Ascending aorta (tissue), 2 donors: ENCODE measurements at regions not wholly inside any gene's neighbourhood (a gene's known extent, or its start where the extent isn't known, plus 50 kb on each side); places are given as distances from the start of the nearest gene placed in this dataset.

Source experiments
- DNase-seq, 2 donors: peaks; one replicate each; pipeline ENCODE4 v3.0.0-alpha.2; 2019; ENCODE audit warnings: low spot score in 2 of 2
- H3K27ac ChIP-seq, 2 donors: fragments of 200-600 bp; sonication (generic); one replicate each; pipeline ENCODE4 v1.5.1; 2016 to 2017; ENCODE audit warnings: mild to moderate bottlenecking in 1 of 2
- H3K27me3 ChIP-seq: fragments of 200-600 bp; sonication (generic); one replicate; pipeline ENCODE4 v1.5.1; 2017
- H3K36me3 ChIP-seq, 2 donors: fragments of 200-600 bp; sonication (generic); one replicate each; pipeline ENCODE4 v1.5.1; 2016
- H3K4me1 ChIP-seq, 2 donors: fragments of 200-600 bp; sonication (generic); one replicate each; pipeline ENCODE4 v1.5.1; 2016 to 2017; ENCODE audit warnings: mild to moderate bottlenecking in 1 of 2
- H3K4me3 ChIP-seq, 2 donors: fragments of 200-600 bp; sonication (generic); one replicate each; pipeline ENCODE4 v1.5.1; 2016 to 2017; ENCODE audit warnings: mild to moderate bottlenecking in 1 of 2
- H3K9me3 ChIP-seq, 2 donors: fragments of 200-600 bp; sonication (generic); one replicate each; pipeline ENCODE4 v1.5.1; 2016
- intact Hi-C: fragments of 100-400 bp; cut with DNase I; formaldehyde crosslinking; loops from one replicate; pipeline ENCODE4 v1.15.1; 2023
- TF ChIP-seq, protein P1 (sequence below), 3 experiments: fragments of 200-600 bp in 2 of 3; fragments of 450-650 bp in 1 of 3; sonication (generic) in 2 of 3; IDR thresholded peaks; one replicate each; pipeline ENCODE4 v1.5.1; 2016 to 2019; ENCODE audit warnings: antibody characterized with exemption in 3 of 3, mild to moderate bottlenecking in 1 of 3, moderate library complexity in 1 of 3

DNA sequence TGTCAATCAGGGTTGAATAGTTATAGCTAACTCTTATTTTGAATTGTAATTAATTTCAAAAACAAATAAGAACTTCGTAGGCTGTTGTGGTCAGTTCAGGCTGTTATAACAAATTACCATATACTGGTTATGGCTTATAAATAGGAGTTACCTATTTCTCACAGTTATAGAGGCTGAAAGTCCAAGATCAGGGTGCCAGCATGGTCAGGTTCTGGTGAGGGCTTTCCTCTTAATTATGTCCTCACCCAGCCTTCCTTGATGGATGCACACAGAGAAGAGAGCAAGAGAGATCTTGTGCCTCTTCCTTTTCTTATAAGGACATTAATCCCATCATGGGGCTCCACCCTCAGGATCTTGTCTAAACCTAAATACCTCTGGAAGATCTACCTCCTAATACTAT lies 265.9 kb upstream of the SUCLG2 start:
- intact Hi-C loops: no loop called here
- no peak for DNase-seq

DNA sequence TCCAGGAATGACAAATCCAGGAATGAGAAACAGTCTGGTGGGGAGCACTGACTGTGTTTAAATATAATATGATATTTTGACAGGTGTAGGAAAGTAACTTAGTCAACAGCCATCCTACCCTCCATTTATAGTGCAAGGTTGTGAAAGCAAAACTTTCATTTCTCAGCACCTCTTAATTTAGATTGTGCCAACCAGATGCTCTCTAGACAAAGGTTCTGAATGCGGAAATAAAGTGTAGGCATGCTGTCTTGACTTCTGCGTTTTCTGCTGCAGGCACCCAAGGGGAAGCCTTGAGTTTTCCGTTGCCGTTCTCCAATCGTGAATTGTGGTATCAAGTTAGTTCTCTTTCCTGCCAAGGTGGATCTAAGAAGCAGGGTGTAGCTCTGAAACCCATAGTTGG lies 261.9 kb upstream of the SUCLG2 start:
- TF ChIP-seq, protein P1, sequence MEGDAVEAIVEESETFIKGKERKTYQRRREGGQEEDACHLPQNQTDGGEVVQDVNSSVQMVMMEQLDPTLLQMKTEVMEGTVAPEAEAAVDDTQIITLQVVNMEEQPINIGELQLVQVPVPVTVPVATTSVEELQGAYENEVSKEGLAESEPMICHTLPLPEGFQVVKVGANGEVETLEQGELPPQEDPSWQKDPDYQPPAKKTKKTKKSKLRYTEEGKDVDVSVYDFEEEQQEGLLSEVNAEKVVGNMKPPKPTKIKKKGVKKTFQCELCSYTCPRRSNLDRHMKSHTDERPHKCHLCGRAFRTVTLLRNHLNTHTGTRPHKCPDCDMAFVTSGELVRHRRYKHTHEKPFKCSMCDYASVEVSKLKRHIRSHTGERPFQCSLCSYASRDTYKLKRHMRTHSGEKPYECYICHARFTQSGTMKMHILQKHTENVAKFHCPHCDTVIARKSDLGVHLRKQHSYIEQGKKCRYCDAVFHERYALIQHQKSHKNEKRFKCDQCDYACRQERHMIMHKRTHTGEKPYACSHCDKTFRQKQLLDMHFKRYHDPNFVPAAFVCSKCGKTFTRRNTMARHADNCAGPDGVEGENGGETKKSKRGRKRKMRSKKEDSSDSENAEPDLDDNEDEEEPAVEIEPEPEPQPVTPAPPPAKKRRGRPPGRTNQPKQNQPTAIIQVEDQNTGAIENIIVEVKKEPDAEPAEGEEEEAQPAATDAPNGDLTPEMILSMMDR (IDR thresholded peaks at IDR 0.05): no peak
- intact Hi-C loops: no loop called here
- no peak for DNase-seq
- no peaks in the 10 kb centered on the region for H3K36me3 ChIP-seq
- H3K27ac ChIP-seq: no peak overlapping the region
- no peaks in the 10 kb centered on the region for H3K27me3 ChIP-seq
- no peaks in the 10 kb centered on the region for H3K4me1 ChIP-seq
- H3K4me3 ChIP-seq: no peak overlapping the region
- H3K9me3 ChIP-seq: no peaks in the 10 kb centered on the region

More for the DNA sequence above, 265.9 kb upstream of the SUCLG2 start:
- peaks cover 0 to 11% of the 10 kb centered on the region in 2 donors for H3K9me3 ChIP-seq
- H3K4me1 ChIP-seq: no peaks in the 10 kb centered on the region
- H3K27me3 ChIP-seq: no peaks in the 10 kb centered on the region
- no peak overlapping the region for H3K4me3 ChIP-seq
- no peak overlapping the region for H3K27ac ChIP-seq
- TF ChIP-seq, protein P1 (IDR thresholded peaks at IDR 0.05): no peak
- H3K36me3 ChIP-seq: no peaks in the 10 kb centered on the region

DNA sequence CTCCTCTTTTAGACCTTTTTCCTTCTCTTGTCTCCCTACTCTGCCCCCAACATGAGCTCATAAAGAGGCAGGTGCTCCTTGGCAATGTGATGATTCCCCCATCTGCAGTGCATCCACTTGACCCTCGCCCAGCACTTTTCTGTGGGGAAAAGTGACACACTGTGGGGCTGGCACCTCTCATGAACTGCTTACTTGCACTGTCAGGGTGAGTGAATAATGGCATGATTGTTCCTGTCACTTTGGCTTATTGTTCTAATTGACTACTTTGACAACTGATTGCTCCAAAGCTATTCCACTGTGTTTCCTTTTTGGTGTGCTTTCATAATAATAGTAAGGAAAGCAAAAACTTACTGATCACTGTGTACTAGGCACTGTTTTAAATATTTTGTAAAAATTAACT lies 253.3 kb upstream of the SUCLG2 start:
- no peaks in the 10 kb centered on the region for H3K9me3 ChIP-seq
- no peak overlapping the region for H3K27ac ChIP-seq
- TF ChIP-seq, protein P1 (IDR thresholded peaks at IDR 0.05): no peak
- H3K4me1 ChIP-seq: no peaks in the 10 kb centered on the region
- intact Hi-C loops: no loop called here
- H3K4me3 ChIP-seq: no peak overlapping the region
- H3K27me3 ChIP-seq: no peaks in the 10 kb centered on the region
- no peak for DNase-seq
- H3K36me3 ChIP-seq: no peaks in the 10 kb centered on the region

DNA sequence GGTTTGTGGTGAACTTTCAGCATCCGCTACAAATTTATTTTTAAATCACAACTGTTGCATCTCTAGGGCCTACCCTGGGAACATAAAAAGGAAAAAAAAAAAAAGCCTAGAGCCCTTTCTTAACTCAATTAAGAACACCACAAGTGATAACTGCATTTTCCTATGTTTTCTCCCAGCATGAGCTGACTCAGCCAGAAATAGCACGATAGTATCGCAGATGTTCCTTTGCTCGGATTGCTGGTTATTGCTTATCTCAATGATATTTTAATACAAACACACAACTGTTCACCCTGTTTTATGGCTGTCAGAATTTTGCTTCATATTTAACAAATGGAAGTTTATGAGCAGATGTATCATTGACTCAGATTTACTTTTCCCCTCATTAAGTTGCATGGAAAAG lies 251.8 kb upstream of the SUCLG2 start:
- intact Hi-C loops: no loop called here

DNA sequence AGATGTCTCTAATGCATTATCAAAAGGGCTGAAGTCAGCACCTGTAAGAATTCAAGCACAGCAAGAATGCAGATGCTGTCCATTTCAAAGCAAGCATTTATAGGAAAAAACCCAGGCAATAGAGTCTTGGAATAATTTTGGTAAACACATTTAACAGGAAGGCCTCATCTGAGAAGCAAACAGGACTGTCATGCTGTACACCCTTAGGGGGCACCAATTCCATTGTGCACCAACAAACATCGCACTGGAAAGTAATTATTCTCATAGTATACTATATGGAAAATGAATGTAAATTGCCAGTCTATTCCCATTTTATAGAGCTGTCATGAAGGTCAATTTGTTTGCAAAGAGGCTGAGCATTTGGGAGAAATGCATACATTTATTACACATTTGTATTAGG lies 247.3 kb upstream of the SUCLG2 start:
- Histone ChIP-seq H3K36me3 (no peaks in the 10 kb centered on the region), H3K27me3 (no peaks in the 10 kb centered on the region), H3K9me3 (no peaks in the 10 kb centered on the region), H3K4me1 (no peaks in the 10 kb centered on the region), H3K27ac (no peak overlapping the region), H3K4me3 (no peak overlapping the region)
- intact Hi-C loops: no loop called here
- no peak for DNase-seq
- TF ChIP-seq, protein P1 (IDR thresholded peaks at IDR 0.05): no peak

More for the DNA sequence above, 251.8 kb upstream of the SUCLG2 start:
- no peak for DNase-seq
- TF ChIP-seq, protein P1 (IDR thresholded peaks at IDR 0.05): no peak
- Histone ChIP-seq H3K4me3 (no peak overlapping the region), H3K9me3 (no peaks in the 10 kb centered on the region), H3K27ac (no peak overlapping the region), H3K36me3 (no peaks in the 10 kb centered on the region), H3K4me1 (no peaks in the 10 kb centered on the region), H3K27me3 (no peaks in the 10 kb centered on the region)

DNA sequence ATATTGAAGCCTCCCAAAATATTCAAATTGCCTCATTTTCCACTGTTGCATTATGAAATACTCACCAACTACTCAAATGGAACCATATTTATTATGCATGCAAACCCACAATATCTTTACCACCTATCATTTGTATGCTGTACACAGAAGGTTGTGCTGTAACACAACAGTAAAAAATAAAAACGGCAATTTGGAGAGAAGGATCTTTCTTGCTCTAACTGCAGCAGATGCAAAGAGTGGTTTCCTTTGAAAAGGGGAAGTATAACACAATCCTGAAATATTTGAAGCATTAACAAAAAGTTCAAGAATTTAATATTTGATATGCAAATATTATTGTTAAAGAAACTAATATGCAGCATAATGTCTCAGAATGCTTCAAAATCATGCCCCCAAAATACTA lies 244.5 kb upstream of the SUCLG2 start:
- no peaks in the 10 kb centered on the region for H3K36me3 ChIP-seq
- no peaks in the 10 kb centered on the region for H3K4me1 ChIP-seq
- H3K9me3 ChIP-seq: no peaks in the 10 kb centered on the region
- no peak overlapping the region for H3K4me3 ChIP-seq
- H3K27me3 ChIP-seq: no peaks in the 10 kb centered on the region
- TF ChIP-seq, protein P1 (IDR thresholded peaks at IDR 0.05): no peak
- H3K27ac ChIP-seq: no peak overlapping the region
- intact Hi-C loops: no loop called here
- no peak for DNase-seq
